Parathyroid adenoma (tissue), 2 donors: ENCODE measurements at regions not wholly inside any gene's neighbourhood (a gene's known extent, or its start where the extent isn't known, plus 50 kb on each side); places are given as distances from the start of the nearest gene placed in this dataset.

Experiments used
- H2AFZ ChIP-seq: fragments of 300-600 bp; sonication (generic); one replicate; pipeline ENCODE4 v1.7.0; 2017; ENCODE audit warnings: antibody characterized with exemption, mild to moderate bottlenecking
- H3K27ac ChIP-seq: fragments of 300-600 bp; sonication (generic); one replicate; pipeline ENCODE4 v1.7.0; 2017
- H3K27me3 ChIP-seq: fragments of 300-600 bp; sonication (generic); one replicate; pipeline ENCODE4 v1.7.0; 2017; ENCODE audit warnings: low read length; ENCODE audit not compliant: control insufficient read depth, insufficient read depth
- H3K36me3 ChIP-seq: fragments of 300-600 bp; sonication (generic); one replicate; pipeline ENCODE4 v1.7.0; 2017; ENCODE audit warnings: low read length; ENCODE audit not compliant: control insufficient read depth, insufficient read depth
- H3K4me1 ChIP-seq: fragments of 300-600 bp; sonication (generic); one replicate; pipeline ENCODE4 v1.7.0; 2017; ENCODE audit warnings: control low read depth
- H3K4me2 ChIP-seq: fragments of 300-600 bp; sonication (generic); one replicate; pipeline ENCODE4 v1.7.0; 2017; ENCODE audit warnings: low read length
- H3K4me3 ChIP-seq: fragments of 300-600 bp; sonication (generic); one replicate; pipeline ENCODE4 v1.7.0; 2017; ENCODE audit warnings: low read depth, low read length
- H3K79me2 ChIP-seq: fragments of 300-600 bp; sonication (generic); one replicate; pipeline ENCODE4 v1.7.0; 2017; ENCODE audit warnings: control low read depth
- H3K9ac ChIP-seq: fragments of 300-600 bp; sonication (generic); one replicate; pipeline ENCODE4 v1.7.0; 2017; ENCODE audit warnings: mild to moderate bottlenecking
- H3K9me3 ChIP-seq: fragments of 300-600 bp; sonication (generic); one replicate; pipeline ENCODE4 v1.7.0; 2017; ENCODE audit warnings: low read length; ENCODE audit not compliant: control insufficient read depth
- TF ChIP-seq, protein P1 (sequence below): fragments of 300-600 bp; sonication (generic); IDR thresholded peaks from one replicate; pipeline ENCODE4 v1.7.0; 2017; ENCODE audit warnings: antibody characterized with exemption, mild to moderate bottlenecking
- donor health status: primary hyperparathyroidism.

DNA sequence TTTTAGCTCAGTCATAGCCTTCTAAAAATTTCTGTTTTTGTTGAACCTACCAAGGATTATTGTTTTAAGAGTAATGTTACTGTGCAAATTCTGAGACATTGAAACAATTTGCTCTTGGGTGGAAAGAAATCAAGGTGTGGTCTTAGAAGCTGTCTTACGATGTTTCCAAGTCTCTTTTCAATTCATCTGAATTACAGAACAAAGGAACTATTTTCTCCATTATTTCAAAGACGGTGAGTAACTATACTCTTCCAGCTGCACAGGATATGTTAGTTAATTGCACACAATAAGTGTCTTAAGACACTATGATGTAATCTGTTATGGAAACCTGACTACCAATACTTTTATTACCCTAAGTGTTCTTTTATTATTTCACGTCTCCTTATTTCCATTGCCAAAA is 106.8 kb upstream of the POM121L12 start:
- Histone ChIP-seq H3K4me1 (no peaks in the 10 kb centered on the region), H3K27me3 (no peaks in the 10 kb centered on the region), H3K9me3 (no peaks in the 10 kb centered on the region), H3K4me3 (no peak overlapping the region), H3K9ac (no peak overlapping the region), H3K4me2 (no peak overlapping the region), H3K27ac (no peak overlapping the region), H3K79me2 (no peaks in the 10 kb centered on the region), H2AFZ (no peak overlapping the region), H3K36me3 (no peaks in the 10 kb centered on the region)
- TF ChIP-seq, protein P1, sequence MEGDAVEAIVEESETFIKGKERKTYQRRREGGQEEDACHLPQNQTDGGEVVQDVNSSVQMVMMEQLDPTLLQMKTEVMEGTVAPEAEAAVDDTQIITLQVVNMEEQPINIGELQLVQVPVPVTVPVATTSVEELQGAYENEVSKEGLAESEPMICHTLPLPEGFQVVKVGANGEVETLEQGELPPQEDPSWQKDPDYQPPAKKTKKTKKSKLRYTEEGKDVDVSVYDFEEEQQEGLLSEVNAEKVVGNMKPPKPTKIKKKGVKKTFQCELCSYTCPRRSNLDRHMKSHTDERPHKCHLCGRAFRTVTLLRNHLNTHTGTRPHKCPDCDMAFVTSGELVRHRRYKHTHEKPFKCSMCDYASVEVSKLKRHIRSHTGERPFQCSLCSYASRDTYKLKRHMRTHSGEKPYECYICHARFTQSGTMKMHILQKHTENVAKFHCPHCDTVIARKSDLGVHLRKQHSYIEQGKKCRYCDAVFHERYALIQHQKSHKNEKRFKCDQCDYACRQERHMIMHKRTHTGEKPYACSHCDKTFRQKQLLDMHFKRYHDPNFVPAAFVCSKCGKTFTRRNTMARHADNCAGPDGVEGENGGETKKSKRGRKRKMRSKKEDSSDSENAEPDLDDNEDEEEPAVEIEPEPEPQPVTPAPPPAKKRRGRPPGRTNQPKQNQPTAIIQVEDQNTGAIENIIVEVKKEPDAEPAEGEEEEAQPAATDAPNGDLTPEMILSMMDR = no peak

DNA sequence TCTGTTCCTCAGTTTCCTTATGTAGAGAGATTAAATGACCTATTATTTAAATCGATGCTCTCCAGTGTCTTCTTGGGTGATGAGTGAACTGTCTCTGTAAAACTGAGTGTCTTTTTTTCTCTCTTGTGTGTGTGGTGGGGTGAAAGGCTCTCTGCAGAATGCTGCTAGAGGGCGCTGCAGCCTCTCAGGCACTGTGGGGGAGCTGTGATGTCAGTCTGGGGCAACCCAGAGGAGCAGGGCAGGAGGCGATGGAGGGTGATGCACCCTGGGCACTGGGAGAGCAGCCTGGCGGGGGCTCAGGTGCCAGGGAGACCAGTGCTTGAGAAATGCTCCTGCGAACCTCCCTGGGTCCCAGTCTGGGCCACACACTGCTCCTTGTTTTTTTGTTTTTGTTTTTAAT is 110.1 kb upstream of the POM121L12 start:
- Histone ChIP-seq H3K27ac (no peak overlapping the region), H3K4me2 (no peak overlapping the region), H3K9ac (no peak overlapping the region), H2AFZ (no peak overlapping the region), H3K79me2 (no peaks in the 10 kb centered on the region), H3K9me3 (no peaks in the 10 kb centered on the region), H3K27me3 (no peaks in the 10 kb centered on the region), H3K4me3 (no peak overlapping the region), H3K4me1 (no peaks in the 10 kb centered on the region), H3K36me3 (no peaks in the 10 kb centered on the region)
- TF ChIP-seq, protein P1 = no peak

DNA sequence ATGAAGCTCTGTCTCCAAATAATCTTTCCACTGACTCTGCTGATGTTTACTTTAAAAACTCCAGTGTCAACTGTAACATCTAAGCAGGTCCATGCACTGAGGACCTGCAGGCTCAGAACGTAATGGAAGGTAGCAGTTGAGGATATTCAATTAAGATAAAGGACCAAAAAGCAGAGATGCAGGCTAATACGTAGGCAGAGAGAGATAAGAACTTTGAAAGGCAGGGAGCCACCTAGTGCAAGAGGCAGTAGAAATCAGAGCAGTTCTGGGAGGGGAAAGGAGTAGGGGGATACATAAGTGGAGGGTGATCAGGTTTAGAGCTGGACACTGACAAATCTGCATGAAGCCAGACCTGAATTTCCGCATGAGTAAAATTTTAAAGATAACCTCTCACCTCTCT is 114.5 kb upstream of the POM121L12 start:
- H3K79me2 ChIP-seq = no peaks in the 10 kb centered on the region
- H3K4me3 ChIP-seq = no peak overlapping the region
- H3K9me3 ChIP-seq = no peaks in the 10 kb centered on the region
- TF ChIP-seq, protein P1 = no peak
- H3K4me2 ChIP-seq = no peak overlapping the region
- H3K4me1 ChIP-seq = no peaks in the 10 kb centered on the region
- no peak overlapping the region for H3K9ac ChIP-seq
- no peak overlapping the region for H3K27ac ChIP-seq
- no peak overlapping the region for H2AFZ ChIP-seq
- H3K36me3 ChIP-seq = no peaks in the 10 kb centered on the region
- no peaks in the 10 kb centered on the region for H3K27me3 ChIP-seq

DNA sequence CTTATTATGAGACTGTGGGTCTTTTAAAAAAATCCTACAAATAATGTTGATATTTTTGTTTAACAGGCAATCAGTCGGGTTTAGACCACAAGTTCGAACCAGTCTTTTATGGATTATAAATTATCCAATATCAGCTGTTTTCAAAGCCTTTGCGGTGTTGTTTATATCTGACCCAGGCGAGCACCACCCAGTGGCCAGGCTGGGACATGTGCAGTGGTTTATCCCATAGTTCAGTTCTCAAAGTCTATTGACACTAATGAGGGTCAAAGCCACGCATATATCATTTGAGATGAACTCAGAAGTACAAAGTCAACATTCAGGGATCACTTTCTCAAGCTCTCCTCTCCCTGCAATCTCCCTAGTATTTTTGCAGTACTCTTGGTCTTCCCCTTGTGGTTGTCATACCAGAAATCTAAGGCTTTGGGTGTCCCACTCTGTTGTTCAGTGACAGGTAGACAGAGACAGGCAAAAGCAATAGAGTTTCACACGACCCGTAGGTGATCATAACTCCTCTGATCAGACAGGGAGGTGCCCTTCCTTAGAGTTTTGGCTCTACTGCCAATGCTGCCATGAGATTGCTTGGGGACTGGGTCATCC is 117.4 kb upstream of the POM121L12 start:
- Histone ChIP-seq H3K9ac (no peak overlapping the region), H3K4me3 (no peak overlapping the region), H3K27ac (no peak overlapping the region), H2AFZ (no peak overlapping the region), H3K9me3 (no peaks in the 10 kb centered on the region), H3K79me2 (no peaks in the 10 kb centered on the region), H3K36me3 (no peaks in the 10 kb centered on the region), H3K4me2 (no peak overlapping the region), H3K4me1 (no peaks in the 10 kb centered on the region), H3K27me3 (no peaks in the 10 kb centered on the region)
- TF ChIP-seq, protein P1 = no peak

DNA sequence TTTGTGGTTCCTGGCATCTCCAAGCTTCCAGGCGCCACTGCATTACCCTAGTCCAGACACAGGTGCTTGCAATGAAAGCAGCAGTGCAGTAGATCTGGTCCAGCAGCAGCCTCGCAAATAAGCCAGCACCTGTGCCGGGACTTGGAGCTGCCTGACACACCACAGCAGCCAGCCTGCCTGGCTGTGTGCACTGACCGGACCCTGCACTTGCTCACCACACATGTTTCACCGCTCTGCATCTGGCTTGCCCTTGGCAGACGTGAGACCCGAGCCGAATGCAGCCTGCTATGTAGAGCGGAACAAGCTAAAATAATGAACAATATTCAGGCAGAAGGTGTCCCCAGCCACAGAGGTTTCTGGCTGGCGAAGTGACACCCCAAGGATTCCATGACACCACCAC is 123.6 kb upstream of the POM121L12 start:
- H2AFZ ChIP-seq = no peak overlapping the region
- H3K27ac ChIP-seq = no peak overlapping the region
- H3K9me3 ChIP-seq = no peaks in the 10 kb centered on the region
- no peak overlapping the region for H3K9ac ChIP-seq
- TF ChIP-seq, protein P1 = no peak
- no peaks in the 10 kb centered on the region for H3K27me3 ChIP-seq
- no peak overlapping the region for H3K4me3 ChIP-seq
- H3K79me2 ChIP-seq = no peaks in the 10 kb centered on the region
- H3K4me2 ChIP-seq = no peak overlapping the region
- no peaks in the 10 kb centered on the region for H3K36me3 ChIP-seq
- no peaks in the 10 kb centered on the region for H3K4me1 ChIP-seq
